Keratinocyte (primary cell): ENCODE measurements at regions not wholly inside any gene's neighbourhood (a gene's known extent, or its start where the extent isn't known, plus 50 kb on each side); places are given as distances from the start of the nearest gene placed in this dataset.

Experiments used
- DNase-seq: peaks from one replicate; pipeline ENCODE4 v3.0.0-alpha.2; 2011; ENCODE audit warnings: low read depth, missing footprints, low spot score
- FAIRE-seq: peaks from 2 replicates; lab custom pipeline; 2011; peaks lifted over from hg19 to GRCh38; lab: Jason Lieb, UNC
- H2AFZ ChIP-seq: 2 replicates; pipeline ENCODE4 v1.6.0; 2012; ENCODE audit warnings: low read length, control low read depth, inconsistent platforms; ENCODE audit not compliant: control insufficient read depth
- H3K27ac ChIP-seq: 2 replicates; pipeline ENCODE4 v1.5.1; 2011; ENCODE audit warnings: low read length; ENCODE audit not compliant: control insufficient read depth, insufficient read depth
- H3K27me3 ChIP-seq: 3 replicates; pipeline ENCODE4 v1.6.0; 2011; ENCODE audit warnings: low read length; ENCODE audit not compliant: control insufficient read depth, insufficient read depth; ENCODE audit errors: extremely low read depth
- H3K36me3 ChIP-seq, 2 experiments: 2 replicates in 1 of 2; 3 replicates in 1 of 2; pipeline ENCODE4 v1.5.1; 2011; ENCODE audit warnings: low read length in 2 of 2, mild to moderate bottlenecking in 1 of 2; ENCODE audit not compliant: control insufficient read depth in 2 of 2, insufficient read depth in 2 of 2; ENCODE audit errors: extremely low read depth in 1 of 2
- H3K4me1 ChIP-seq: 3 replicates; pipeline ENCODE4 v1.5.1; 2011; ENCODE audit warnings: low read length; ENCODE audit not compliant: control insufficient read depth, insufficient read depth; ENCODE audit errors: extremely low read depth
- H3K4me2 ChIP-seq: 3 replicates; pipeline ENCODE4 v1.6.0; 2011; ENCODE audit warnings: low read depth, low read length; ENCODE audit not compliant: control insufficient read depth, insufficient read depth; ENCODE audit errors: extremely low read depth
- H3K4me3 ChIP-seq, 3 experiments: fragments of 200-600 bp in 1 of 3; sonication (generic) in 1 of 3; 2 replicates in 2 of 3; 3 replicates in 1 of 3; pipeline ENCODE4 v1.5.1; 2011 to 2016; ENCODE audit warnings: low read length in 3 of 3, mild to moderate bottlenecking in 3 of 3, control low read depth in 2 of 3, inconsistent platforms in 1 of 3, low read depth in 1 of 3, mixed read lengths in 1 of 3, mixed run types in 1 of 3, moderate library complexity in 1 of 3; ENCODE audit not compliant: control insufficient read depth in 2 of 3, insufficient read depth in 2 of 3; ENCODE audit errors: extremely low read depth in 1 of 3
- H3K79me2 ChIP-seq: 2 replicates; pipeline ENCODE4 v1.6.0; 2012; ENCODE audit warnings: low read length; ENCODE audit not compliant: control insufficient read depth, insufficient read depth
- H3K9ac ChIP-seq: 3 replicates; pipeline ENCODE4 v1.6.0; 2011; ENCODE audit warnings: low read length; ENCODE audit not compliant: control insufficient read depth, insufficient read depth; ENCODE audit errors: extremely low read depth
- H3K9me1 ChIP-seq: 3 replicates; pipeline ENCODE4 v1.6.0; 2011; ENCODE audit warnings: low read length; ENCODE audit not compliant: control insufficient read depth, insufficient read depth; ENCODE audit errors: extremely low read depth
- H3K9me3 ChIP-seq: 2 replicates; pipeline ENCODE4 v1.5.1; 2012; ENCODE audit warnings: low read depth, low read length; ENCODE audit not compliant: control insufficient read depth
- H4K20me1 ChIP-seq: 3 replicates; pipeline ENCODE4 v1.6.0; 2011; ENCODE audit warnings: low read length; ENCODE audit not compliant: control insufficient read depth, insufficient read depth; ENCODE audit errors: extremely low read depth
- EZH2 ChIP-seq: IDR thresholded peaks from one replicate; pipeline ENCODE4 v1.6.1; 2012; ENCODE audit warnings: inconsistent platforms, mild to moderate bottlenecking, low read length, moderate library complexity
- dilution Hi-C: fragments of 300-500 bp; cut with MboI; formaldehyde crosslinking; loops from one replicate; pipeline ENCODE4 v1.7.0; 2020; ENCODE audit warnings: low sequenced_read_pairs; ENCODE audit not compliant: extremely low pct_ligation_motif_present
- TF ChIP-seq, protein P1 (sequence below), 3 experiments: IDR thresholded peaks in 1 of 3; conservative IDR thresholded peaks in 1 of 3; optimal IDR thresholded peaks in 1 of 3; 2 replicates in 2 of 3; 3 replicates in 1 of 3; pipeline versions ENCODE3 to v1.5.1; 2011; ENCODE audit warnings: low read length in 3 of 3, mild to moderate bottlenecking in 3 of 3, moderate library complexity in 2 of 3, control low read depth in 1 of 3, inconsistent platforms in 1 of 3; ENCODE audit not compliant: insufficient read depth in 2 of 3; ENCODE audit errors: extremely low read depth in 1 of 3

DNA sequence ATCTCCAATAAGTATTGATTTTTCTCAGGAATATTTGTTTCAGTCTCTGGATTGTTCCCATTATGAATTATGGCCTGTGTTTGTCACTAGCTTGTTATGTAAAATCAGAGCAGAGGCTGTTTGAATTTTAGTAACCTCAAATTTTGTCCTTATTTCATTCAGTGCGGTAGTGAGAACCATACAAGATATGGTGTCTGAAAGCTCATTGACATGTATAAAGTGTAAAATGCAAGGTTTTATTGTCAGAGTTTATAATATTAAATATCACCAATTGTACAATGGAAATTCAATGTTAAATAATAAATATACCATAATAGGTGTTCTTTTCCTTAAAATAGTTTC is 353.3 kb upstream of the SYNCRIP start:
- no peak for TF ChIP-seq EZH2
- TF ChIP-seq, protein P1, sequence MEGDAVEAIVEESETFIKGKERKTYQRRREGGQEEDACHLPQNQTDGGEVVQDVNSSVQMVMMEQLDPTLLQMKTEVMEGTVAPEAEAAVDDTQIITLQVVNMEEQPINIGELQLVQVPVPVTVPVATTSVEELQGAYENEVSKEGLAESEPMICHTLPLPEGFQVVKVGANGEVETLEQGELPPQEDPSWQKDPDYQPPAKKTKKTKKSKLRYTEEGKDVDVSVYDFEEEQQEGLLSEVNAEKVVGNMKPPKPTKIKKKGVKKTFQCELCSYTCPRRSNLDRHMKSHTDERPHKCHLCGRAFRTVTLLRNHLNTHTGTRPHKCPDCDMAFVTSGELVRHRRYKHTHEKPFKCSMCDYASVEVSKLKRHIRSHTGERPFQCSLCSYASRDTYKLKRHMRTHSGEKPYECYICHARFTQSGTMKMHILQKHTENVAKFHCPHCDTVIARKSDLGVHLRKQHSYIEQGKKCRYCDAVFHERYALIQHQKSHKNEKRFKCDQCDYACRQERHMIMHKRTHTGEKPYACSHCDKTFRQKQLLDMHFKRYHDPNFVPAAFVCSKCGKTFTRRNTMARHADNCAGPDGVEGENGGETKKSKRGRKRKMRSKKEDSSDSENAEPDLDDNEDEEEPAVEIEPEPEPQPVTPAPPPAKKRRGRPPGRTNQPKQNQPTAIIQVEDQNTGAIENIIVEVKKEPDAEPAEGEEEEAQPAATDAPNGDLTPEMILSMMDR (optimal IDR thresholded peaks at IDR 0.05 in 1 of 3, IDR thresholded peaks at IDR 0.05 in 1 of 3, conservative IDR thresholded peaks at IDR 0.05 in 1 of 3; ENCODE audit: extremely low read depth in 1 of 3, insufficient read depth in 2 of 3, low read length in 3 of 3) = no peak
- Histone ChIP-seq H3K79me2 (no peaks in the 10 kb centered on the region), H3K4me3 (no peak overlapping the region), H3K9ac (no peak overlapping the region), H4K20me1 (no peaks in the 10 kb centered on the region), H3K27ac (no peak overlapping the region), H3K4me2 (no peak overlapping the region), H2AFZ (no peak overlapping the region), H3K4me1 (no peaks in the 10 kb centered on the region), H3K36me3 (no peaks in the 10 kb centered on the region), H3K9me3 (no peaks in the 10 kb centered on the region), H3K9me1 (no peaks in the 10 kb centered on the region), H3K27me3 (no peaks in the 10 kb centered on the region)
- no peak for DNase-seq
- no peak for FAIRE-seq
- dilution Hi-C loops = no loop called here

DNA sequence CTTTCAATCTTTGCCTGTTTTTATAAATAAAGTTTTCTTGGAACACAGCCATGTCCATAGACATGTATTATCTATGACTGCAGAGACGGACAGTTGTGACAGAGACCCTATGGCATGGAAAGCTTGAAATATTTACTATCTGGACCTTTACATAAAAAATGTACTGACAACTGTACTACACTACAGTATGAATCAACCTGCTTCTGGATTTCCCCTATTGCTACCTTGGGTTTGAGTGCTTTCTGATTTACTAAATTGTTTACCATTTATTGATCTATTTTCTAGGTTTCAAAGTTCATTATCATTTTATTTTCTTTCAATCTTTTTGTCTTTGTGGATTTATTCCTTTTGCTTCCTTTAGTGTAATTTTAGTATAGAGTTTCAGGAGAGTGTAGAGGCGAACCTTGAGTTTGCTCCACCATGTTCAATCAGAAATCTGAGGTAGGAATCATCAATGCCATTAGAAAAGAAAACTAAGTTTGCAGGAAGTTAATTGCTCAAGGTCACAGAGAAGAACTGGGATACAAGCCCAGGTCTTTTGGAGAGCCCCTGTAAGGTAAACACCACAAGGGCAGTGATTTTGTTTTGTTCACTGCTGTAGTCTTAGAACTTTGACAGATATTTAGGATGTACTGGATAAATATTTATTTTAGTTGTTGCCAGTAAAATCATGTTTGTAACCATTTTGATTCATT is 352.8 kb upstream of the SYNCRIP start:
- Histone ChIP-seq H3K4me1 (no peaks in the 10 kb centered on the region), H3K4me2 (no peak overlapping the region), H3K27ac (no peak overlapping the region), H4K20me1 (no peaks in the 10 kb centered on the region), H3K9ac (no peak overlapping the region), H3K9me3 (no peaks in the 10 kb centered on the region), H3K4me3 (no peak overlapping the region), H3K9me1 (no peaks in the 10 kb centered on the region), H2AFZ (no peak overlapping the region), H3K36me3 (no peaks in the 10 kb centered on the region), H3K27me3 (no peaks in the 10 kb centered on the region), H3K79me2 (no peaks in the 10 kb centered on the region)
- dilution Hi-C loops = no loop called here
- TF ChIP-seq, protein P1 (optimal IDR thresholded peaks at IDR 0.05 in 1 of 3, IDR thresholded peaks at IDR 0.05 in 1 of 3, conservative IDR thresholded peaks at IDR 0.05 in 1 of 3; ENCODE audit: extremely low read depth in 1 of 3, insufficient read depth in 2 of 3, low read length in 3 of 3) = no peak
- TF ChIP-seq EZH2 = no peak
- DNase-seq (no peak), FAIRE-seq (no peak)
